ENCODE measurements at regions not wholly inside any gene's neighbourhood (a gene's known extent, or its start where the extent isn't known, plus 50 kb on each side); places are given as distances from the start of the nearest gene placed in this dataset.

DNA sequence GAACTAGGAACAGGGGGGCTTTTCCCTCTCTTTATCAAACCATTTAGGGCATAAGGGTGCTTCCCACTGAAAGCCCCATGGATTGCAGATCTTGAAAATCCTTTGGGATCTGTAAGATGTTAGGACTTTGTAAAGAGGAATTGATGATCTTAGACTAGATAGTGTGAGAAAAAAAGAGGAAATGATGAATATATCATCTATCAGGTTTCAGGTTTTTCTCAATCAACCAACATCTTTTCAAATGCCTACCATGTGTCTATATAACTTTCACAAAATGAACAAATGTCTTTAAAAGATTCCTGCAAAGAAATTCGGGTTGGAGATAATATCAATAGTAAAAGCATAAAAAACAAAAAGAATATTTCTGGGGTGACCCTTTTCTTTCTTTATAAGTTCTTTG lies 50.1 kb downstream of the KCNC4 start:
- TF ChIP-seq, protein P1, sequence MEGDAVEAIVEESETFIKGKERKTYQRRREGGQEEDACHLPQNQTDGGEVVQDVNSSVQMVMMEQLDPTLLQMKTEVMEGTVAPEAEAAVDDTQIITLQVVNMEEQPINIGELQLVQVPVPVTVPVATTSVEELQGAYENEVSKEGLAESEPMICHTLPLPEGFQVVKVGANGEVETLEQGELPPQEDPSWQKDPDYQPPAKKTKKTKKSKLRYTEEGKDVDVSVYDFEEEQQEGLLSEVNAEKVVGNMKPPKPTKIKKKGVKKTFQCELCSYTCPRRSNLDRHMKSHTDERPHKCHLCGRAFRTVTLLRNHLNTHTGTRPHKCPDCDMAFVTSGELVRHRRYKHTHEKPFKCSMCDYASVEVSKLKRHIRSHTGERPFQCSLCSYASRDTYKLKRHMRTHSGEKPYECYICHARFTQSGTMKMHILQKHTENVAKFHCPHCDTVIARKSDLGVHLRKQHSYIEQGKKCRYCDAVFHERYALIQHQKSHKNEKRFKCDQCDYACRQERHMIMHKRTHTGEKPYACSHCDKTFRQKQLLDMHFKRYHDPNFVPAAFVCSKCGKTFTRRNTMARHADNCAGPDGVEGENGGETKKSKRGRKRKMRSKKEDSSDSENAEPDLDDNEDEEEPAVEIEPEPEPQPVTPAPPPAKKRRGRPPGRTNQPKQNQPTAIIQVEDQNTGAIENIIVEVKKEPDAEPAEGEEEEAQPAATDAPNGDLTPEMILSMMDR (IDR thresholded peaks at IDR 0.05; ENCODE audit: insufficient read depth, low read depth, low read length): no peak
- no peak for TF ChIP-seq EZH2 (IDR thresholded peaks at IDR 0.05; ENCODE audit: insufficient read depth, low read length)
